ENCODE measurements at regions not wholly inside any gene's neighbourhood (a gene's known extent, or its start where the extent isn't known, plus 50 kb on each side); places are given as distances from the start of the nearest gene placed in this dataset.

- no peak for TF ChIP-seq CTCF (IDR thresholded peaks at IDR 0.05; ENCODE audit: low read depth, low read length)
- no peak for TF ChIP-seq POLR2A (IDR thresholded peaks at IDR 0.05; ENCODE audit: extremely low read depth, insufficient read length)
- no peak for TF ChIP-seq MAX (IDR thresholded peaks at IDR 0.05; ENCODE audit: low read depth, low read length)
- TF ChIP-seq MYC (IDR thresholded peaks at IDR 0.05; ENCODE audit: low read depth, low read length), result no peak
These were observed 2071.2 kb upstream of the CDH6 start for GRCh38 chr5:29122306-29122705.
